ENCODE measurements at regions not wholly inside any gene's neighbourhood (a gene's known extent, or its start where the extent isn't known, plus 50 kb on each side); places are given as distances from the start of the nearest gene placed in this dataset.

- no peak for DNase-seq (ENCODE audit: low read depth, low spot score)
- Histone ChIP-seq H3K4me3 (ENCODE audit: low read depth, low read length) (no peak overlapping the region), H3K27me3 (ENCODE audit: control insufficient read depth, insufficient read depth, low read length) (no peaks in the 10 kb centered on the region), H3K27ac (ENCODE audit: low read depth, low read length) (no peak overlapping the region), H3K9me3 (ENCODE audit: control insufficient read depth, insufficient read depth, low read length) (no peaks in the 10 kb centered on the region)
- TF ChIP-seq, protein P1, sequence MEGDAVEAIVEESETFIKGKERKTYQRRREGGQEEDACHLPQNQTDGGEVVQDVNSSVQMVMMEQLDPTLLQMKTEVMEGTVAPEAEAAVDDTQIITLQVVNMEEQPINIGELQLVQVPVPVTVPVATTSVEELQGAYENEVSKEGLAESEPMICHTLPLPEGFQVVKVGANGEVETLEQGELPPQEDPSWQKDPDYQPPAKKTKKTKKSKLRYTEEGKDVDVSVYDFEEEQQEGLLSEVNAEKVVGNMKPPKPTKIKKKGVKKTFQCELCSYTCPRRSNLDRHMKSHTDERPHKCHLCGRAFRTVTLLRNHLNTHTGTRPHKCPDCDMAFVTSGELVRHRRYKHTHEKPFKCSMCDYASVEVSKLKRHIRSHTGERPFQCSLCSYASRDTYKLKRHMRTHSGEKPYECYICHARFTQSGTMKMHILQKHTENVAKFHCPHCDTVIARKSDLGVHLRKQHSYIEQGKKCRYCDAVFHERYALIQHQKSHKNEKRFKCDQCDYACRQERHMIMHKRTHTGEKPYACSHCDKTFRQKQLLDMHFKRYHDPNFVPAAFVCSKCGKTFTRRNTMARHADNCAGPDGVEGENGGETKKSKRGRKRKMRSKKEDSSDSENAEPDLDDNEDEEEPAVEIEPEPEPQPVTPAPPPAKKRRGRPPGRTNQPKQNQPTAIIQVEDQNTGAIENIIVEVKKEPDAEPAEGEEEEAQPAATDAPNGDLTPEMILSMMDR (IDR thresholded peaks at IDR 0.05; ENCODE audit: low read depth, low read length): no peak
- ChIA-PET POLR2A (no interaction called here), CTCF (no interaction called here)
Measured at GRCh38 chr12:113587720-113588119, 116.0 kb upstream of the LHX5 start.

DNA sequence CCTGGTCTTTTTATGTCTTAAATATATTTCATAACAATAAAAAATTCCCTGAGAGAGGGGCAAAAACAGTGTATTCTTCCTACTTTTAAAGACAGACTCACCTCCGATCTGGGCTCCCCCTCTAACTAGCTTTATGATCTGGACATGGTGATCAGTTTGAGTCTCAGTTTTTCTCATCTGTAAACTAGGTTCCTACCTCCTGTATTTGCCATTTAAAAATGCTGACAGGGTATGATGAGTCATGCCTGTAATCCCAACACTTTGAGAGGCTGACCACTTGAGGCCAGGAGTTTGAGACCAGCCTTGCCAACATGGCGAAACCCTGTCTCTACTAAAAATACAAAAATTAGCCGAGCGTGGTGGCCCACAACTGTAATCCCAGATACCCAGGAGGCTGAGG is 114.8 kb upstream of the LHX5 start:
- TF ChIP-seq, protein P1 (IDR thresholded peaks at IDR 0.05; ENCODE audit: low read depth, low read length): no peak
- Histone ChIP-seq H3K27me3 (ENCODE audit: control insufficient read depth, insufficient read depth, low read length) (no peaks in the 10 kb centered on the region), H3K27ac (ENCODE audit: low read depth, low read length) (no peak overlapping the region), H3K4me3 (ENCODE audit: low read depth, low read length) (no peak overlapping the region), H3K9me3 (ENCODE audit: control insufficient read depth, insufficient read depth, low read length) (no peaks in the 10 kb centered on the region)
- CTCF ChIA-PET: no interaction called here
- DNase-seq (ENCODE audit: low read depth, low spot score): no peak
- POLR2A ChIA-PET: no interaction called here

DNA sequence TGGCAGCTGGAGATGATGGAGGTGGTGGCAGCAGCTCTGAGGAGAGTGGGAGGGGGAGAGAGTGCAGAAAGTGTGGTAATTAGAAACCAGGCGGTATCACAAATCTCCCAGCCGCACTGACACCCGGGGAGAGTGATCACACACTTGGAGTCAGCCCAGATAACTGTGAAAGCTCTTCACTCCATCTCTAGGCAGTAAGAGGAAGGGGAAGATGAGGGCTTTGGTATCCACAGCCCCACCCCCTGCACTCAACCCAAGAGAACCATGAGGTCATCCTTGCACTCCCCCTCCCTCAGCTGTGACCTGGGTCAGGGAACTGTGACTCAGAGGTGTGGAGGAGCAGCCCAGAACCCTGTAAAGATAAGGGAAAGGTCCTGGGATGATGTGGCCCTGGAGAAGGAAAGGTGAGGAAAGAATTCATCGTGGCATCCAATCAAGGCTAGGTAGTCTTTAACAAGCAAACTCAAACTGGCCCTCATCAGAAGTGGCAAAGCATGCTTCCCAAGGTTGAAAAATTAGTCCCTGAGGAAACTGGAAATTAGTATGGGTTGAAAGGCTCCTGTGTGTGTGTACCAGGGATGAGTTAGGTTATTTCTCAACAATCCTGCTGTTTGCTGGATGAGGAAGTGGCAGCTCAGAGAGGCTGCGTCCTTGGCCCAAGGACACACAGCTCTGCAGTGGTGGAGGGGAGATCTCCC is 111.0 kb upstream of the LHX5 start:
- DNase-seq (ENCODE audit: low read depth, low spot score): no peak
- H3K9me3 ChIP-seq (ENCODE audit: control insufficient read depth, insufficient read depth, low read length): no peaks in the 10 kb centered on the region
- TF ChIP-seq, protein P1 (IDR thresholded peaks at IDR 0.05; ENCODE audit: low read depth, low read length): no peak
- no peaks in the 10 kb centered on the region for H3K27me3 ChIP-seq (ENCODE audit: control insufficient read depth, insufficient read depth, low read length)
- no peak overlapping the region for H3K4me3 ChIP-seq (ENCODE audit: low read depth, low read length)
- ChIA-PET POLR2A (no interaction called here), CTCF (no interaction called here)
- H3K27ac ChIP-seq (ENCODE audit: low read depth, low read length): no peak overlapping the region

GRCh38 chr12:113581342-113581741 is 109.7 kb upstream of the LHX5 start:
- no peaks in the 10 kb centered on the region for H3K9me3 ChIP-seq (ENCODE audit: control insufficient read depth, insufficient read depth, low read length)
- H3K27ac ChIP-seq (ENCODE audit: low read depth, low read length): no peak overlapping the region
- H3K4me3 ChIP-seq (ENCODE audit: low read depth, low read length): no peak overlapping the region
- no peaks in the 10 kb centered on the region for H3K27me3 ChIP-seq (ENCODE audit: control insufficient read depth, insufficient read depth, low read length)
- TF ChIP-seq, protein P1 (IDR thresholded peaks at IDR 0.05; ENCODE audit: low read depth, low read length): no peak
- ChIA-PET POLR2A (no interaction called here), CTCF (no interaction called here)
- no peak for DNase-seq (ENCODE audit: low read depth, low spot score)

DNA sequence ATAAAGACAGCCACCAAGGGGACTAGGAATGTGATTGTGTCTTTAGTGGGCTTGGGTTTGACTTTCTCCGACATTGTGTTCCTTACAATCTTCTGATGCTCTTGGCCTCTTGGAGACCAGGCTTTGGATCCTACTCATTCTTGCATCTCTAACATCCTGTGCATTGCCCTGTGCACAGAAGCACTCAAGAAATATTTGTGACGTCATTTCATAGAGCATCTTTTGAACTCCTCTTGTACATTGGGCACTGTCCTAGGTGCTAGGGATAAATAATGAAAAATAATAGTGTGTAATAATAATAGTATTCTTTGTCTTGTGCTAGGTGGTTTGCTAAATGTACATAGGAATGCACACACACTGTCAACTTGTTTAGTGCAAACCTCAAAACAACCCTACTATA is 108.8 kb upstream of the LHX5 start:
- DNase-seq (ENCODE audit: low read depth, low spot score): no peak
- ChIA-PET POLR2A (no interaction called here), CTCF (no interaction called here)
- Histone ChIP-seq H3K4me3 (ENCODE audit: low read depth, low read length) (no peak overlapping the region), H3K27ac (ENCODE audit: low read depth, low read length) (no peak overlapping the region), H3K27me3 (ENCODE audit: control insufficient read depth, insufficient read depth, low read length) (no peaks in the 10 kb centered on the region), H3K9me3 (ENCODE audit: control insufficient read depth, insufficient read depth, low read length) (no peaks in the 10 kb centered on the region)
- TF ChIP-seq, protein P1 (IDR thresholded peaks at IDR 0.05; ENCODE audit: low read depth, low read length): no peak

Data from AG04450 (cell line).